ENCODE measurements at regions not wholly inside any gene's neighbourhood (a gene's known extent, or its start where the extent isn't known, plus 50 kb on each side); places are given as distances from the start of the nearest gene placed in this dataset.

DNA sequence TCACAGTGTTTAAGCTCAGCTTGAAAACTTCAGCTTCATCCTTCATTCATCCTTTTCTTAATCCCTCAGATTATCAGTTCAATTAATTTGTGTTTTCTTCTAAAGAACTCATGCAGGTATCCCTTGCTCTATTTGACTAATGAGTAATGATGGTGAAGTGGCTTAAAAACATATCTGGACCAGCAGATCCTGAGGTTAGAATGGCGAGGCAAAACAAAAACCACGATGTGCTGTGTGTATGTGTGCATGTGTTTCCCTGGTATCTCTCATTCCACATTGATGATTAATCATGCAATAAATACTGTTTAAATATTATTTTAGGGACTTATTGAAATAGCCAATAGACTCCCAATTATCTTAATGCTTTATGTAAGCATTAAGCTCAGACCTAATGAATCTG lies 437.0 kb downstream of the DYNC2H1 start:
- CTCF ChIA-PET, result no interaction called here

GRCh38 chr11:103547024-103547423 lies 437.8 kb downstream of the DYNC2H1 start:
- Histone ChIP-seq H3K36me3 (ENCODE audit: low read depth, low read length) (no peaks in the 10 kb centered on the region), H3K27ac (ENCODE audit: low read length) (no peak overlapping the region), H3K9me3 (ENCODE audit: low read length) (no peaks in the 10 kb centered on the region), H3K9me2 (replicated peaks; ENCODE audit: low read length) (no peaks in the 10 kb centered on the region), H3K4me2 (ENCODE audit: low read length) (no peak overlapping the region), H3K79me2 (ENCODE audit: low read length) (no peaks in the 10 kb centered on the region), H4K20me1 (ENCODE audit: low read length) (no peaks in the 10 kb centered on the region), H3F3A (ENCODE audit: low read length, unreplicated experiment) (no peaks in the 10 kb centered on the region), H3K4me1 (ENCODE audit: insufficient read depth, low read length) (peaks cover 12% of the 10 kb centered on the region), H2AFZ (ENCODE audit: low read length) (no peak overlapping the region), H3K27me3 (ENCODE audit: low read length) (no peaks in the 10 kb centered on the region), H3K9ac (ENCODE audit: low read length) (no peak overlapping the region), H3K4me3 (ENCODE audit: low read length) (no peak overlapping the region)
- no peak for ATAC-seq
- no peak for DNase-seq
- ChIA-PET CTCF (no interaction called here), POLR2A (ENCODE audit: unreplicated experiment) (interaction anchor here (0.8 kb wide), 1 partner anchor 18 kb away, joined by 3 read pairs; no protein-coding TSS in a partner anchor)
- no peak for TF ChIP-seq EZH2 (IDR thresholded peaks at IDR 0.05; ENCODE audit: low read length, unreplicated experiment)
- BruUV-seq (replicated peaks), result no TSS peak
- intact Hi-C loops (cut with micrococcal nuclease), result loop anchor here (5.0 kb wide), 1 partner anchor 55 kb away; no protein-coding TSS in a partner anchor

More for the DNA sequence above, 437.0 kb downstream of the DYNC2H1 start:
- H3K9ac ChIP-seq (ENCODE audit: low read length), result no peak overlapping the region
- H3K9me2 ChIP-seq (replicated peaks; ENCODE audit: low read length), result no peaks in the 10 kb centered on the region
- no peaks in the 10 kb centered on the region for H3K9me3 ChIP-seq (ENCODE audit: low read length)
- no peaks in the 10 kb centered on the region for H4K20me1 ChIP-seq (ENCODE audit: low read length)
- no TSS peak for BruUV-seq (replicated peaks)
- POLR2A ChIA-PET (ENCODE audit: unreplicated experiment), result no interaction called here
- no peak overlapping the region for H2AFZ ChIP-seq (ENCODE audit: low read length)
- peak; percentile 92 for ATAC-seq
- H3K36me3 ChIP-seq (ENCODE audit: low read depth, low read length), result no peaks in the 10 kb centered on the region
- peak overlapping the region; percentile 39 for H3K4me2 ChIP-seq (ENCODE audit: low read length)
- no peaks in the 10 kb centered on the region for H3K79me2 ChIP-seq (ENCODE audit: low read length)
- no peaks in the 10 kb centered on the region for H3K27me3 ChIP-seq (ENCODE audit: low read length)
- no peak overlapping the region for H3K4me3 ChIP-seq (ENCODE audit: low read length)
- no peak overlapping the region for H3K27ac ChIP-seq (ENCODE audit: low read length)
- H3F3A ChIP-seq (ENCODE audit: low read length, unreplicated experiment), result no peaks in the 10 kb centered on the region
- peak; percentile 88 for DNase-seq
- no peak for TF ChIP-seq EZH2phosphoT487 (IDR thresholded peaks at IDR 0.05; ENCODE audit: borderline replicate concordance, low read length)
- no peak for TF ChIP-seq CTCF (conservative IDR thresholded peaks at IDR 0.05; ENCODE audit: low read depth, low read length)
- TF ChIP-seq EZH2 (IDR thresholded peaks at IDR 0.05; ENCODE audit: low read length, unreplicated experiment), result no peak
- intact Hi-C loops (cut with micrococcal nuclease), result loop anchor here (5.0 kb wide), 1 partner anchor 56 kb away; no protein-coding TSS in a partner anchor
- peaks cover 12% of the 10 kb centered on the region for H3K4me1 ChIP-seq (ENCODE audit: insufficient read depth, low read length)

- H4K20me1 ChIP-seq (ENCODE audit: low read length), result no peaks in the 10 kb centered on the region
- H3K9ac ChIP-seq (ENCODE audit: low read length), result no peak overlapping the region
- no peaks in the 10 kb centered on the region for H3K9me2 ChIP-seq (replicated peaks; ENCODE audit: low read length)
- ChIA-PET CTCF (interaction anchor here (0.7 kb wide), 1 partner anchor 56 kb away, joined by 4 read pairs; no protein-coding TSS in a partner anchor), POLR2A (ENCODE audit: unreplicated experiment) (interaction anchor here (0.8 kb wide), 1 partner anchor 19 kb away, joined by 3 read pairs; no protein-coding TSS in a partner anchor)
- intact Hi-C loops (cut with micrococcal nuclease), result loop anchor here (5.0 kb wide), 1 partner anchor 55 kb away; no protein-coding TSS in a partner anchor
- no peaks in the 10 kb centered on the region for H3F3A ChIP-seq (ENCODE audit: low read length, unreplicated experiment)
- H3K36me3 ChIP-seq (ENCODE audit: low read depth, low read length), result no peaks in the 10 kb centered on the region
- TF ChIP-seq EZH2 (IDR thresholded peaks at IDR 0.05; ENCODE audit: low read length, unreplicated experiment) (no peak), CTCF (conservative IDR thresholded peaks at IDR 0.05; ENCODE audit: low read depth, low read length) (no peak), EZH2phosphoT487 (IDR thresholded peaks at IDR 0.05; ENCODE audit: borderline replicate concordance, low read length) (no peak)
- H3K27me3 ChIP-seq (ENCODE audit: low read length), result no peaks in the 10 kb centered on the region
- no peak overlapping the region for H2AFZ ChIP-seq (ENCODE audit: low read length)
- H3K4me3 ChIP-seq (ENCODE audit: low read length), result no peak overlapping the region
- DNase-seq (no peak), ATAC-seq (no peak)
- H3K4me2 ChIP-seq (ENCODE audit: low read length), result no peak overlapping the region
- H3K79me2 ChIP-seq (ENCODE audit: low read length), result no peaks in the 10 kb centered on the region
- H3K9me3 ChIP-seq (ENCODE audit: low read length), result no peaks in the 10 kb centered on the region
- H3K4me1 ChIP-seq (ENCODE audit: insufficient read depth, low read length), result peaks cover 12% of the 10 kb centered on the region
- H3K27ac ChIP-seq (ENCODE audit: low read length), result no peak overlapping the region
- BruUV-seq (replicated peaks), result no TSS peak
These were observed 438.5 kb downstream of the DYNC2H1 start for GRCh38 chr11:103547691-103548090.
